ENCODE measurements at regions not wholly inside any gene's neighbourhood (a gene's known extent, or its start where the extent isn't known, plus 50 kb on each side); places are given as distances from the start of the nearest gene placed in this dataset.

GRCh38 chr13:95391362-95391761, 90.1 kb upstream of the ABCC4 start:
- ATAC-seq (ENCODE audit: low read depth) = no peak
- no peaks in the 10 kb centered on the region for H3K27me3 ChIP-seq (ENCODE audit: insufficient read depth, poor library complexity, severe bottlenecking)
- no peak for DNase-seq (ENCODE audit: low spot score)
- H3K4me3 ChIP-seq (ENCODE audit: severe bottlenecking) = no peak overlapping the region
- H3K4me1 ChIP-seq (ENCODE audit: insufficient read depth, poor library complexity, severe bottlenecking) = no peaks in the 10 kb centered on the region
- H3K27ac ChIP-seq (ENCODE audit: poor library complexity, severe bottlenecking) = no peak overlapping the region
- TF ChIP-seq CTCF (IDR thresholded peaks at IDR 0.05; ENCODE audit: poor library complexity, severe bottlenecking) = no peak
- no peaks in the 10 kb centered on the region for H3K36me3 ChIP-seq (ENCODE audit: low read depth)
- no peaks in the 10 kb centered on the region for H3K9me3 ChIP-seq (ENCODE audit: severe bottlenecking)

GRCh38 chr13:95391785-95392184, 90.5 kb upstream of the ABCC4 start:
- no peak overlapping the region for H3K4me3 ChIP-seq (ENCODE audit: severe bottlenecking)
- DNase-seq (ENCODE audit: low spot score) = no peak
- no peaks in the 10 kb centered on the region for H3K27me3 ChIP-seq (ENCODE audit: insufficient read depth, poor library complexity, severe bottlenecking)
- ATAC-seq (ENCODE audit: low read depth) = no peak
- H3K4me1 ChIP-seq (ENCODE audit: insufficient read depth, poor library complexity, severe bottlenecking) = no peaks in the 10 kb centered on the region
- H3K27ac ChIP-seq (ENCODE audit: poor library complexity, severe bottlenecking) = no peak overlapping the region
- TF ChIP-seq CTCF (IDR thresholded peaks at IDR 0.05; ENCODE audit: poor library complexity, severe bottlenecking) = no peak
- H3K9me3 ChIP-seq (ENCODE audit: severe bottlenecking) = no peaks in the 10 kb centered on the region
- H3K36me3 ChIP-seq (ENCODE audit: low read depth) = no peaks in the 10 kb centered on the region

- Histone ChIP-seq H3K4me1 (ENCODE audit: insufficient read depth, poor library complexity, severe bottlenecking) (no peaks in the 10 kb centered on the region), H3K27me3 (ENCODE audit: insufficient read depth, poor library complexity, severe bottlenecking) (no peaks in the 10 kb centered on the region), H3K36me3 (ENCODE audit: low read depth) (no peaks in the 10 kb centered on the region), H3K4me3 (ENCODE audit: severe bottlenecking) (no peak overlapping the region), H3K27ac (ENCODE audit: poor library complexity, severe bottlenecking) (no peak overlapping the region), H3K9me3 (ENCODE audit: severe bottlenecking) (no peaks in the 10 kb centered on the region)
- no peak for TF ChIP-seq CTCF (IDR thresholded peaks at IDR 0.05; ENCODE audit: poor library complexity, severe bottlenecking)
- DNase-seq (ENCODE audit: low spot score) = no peak
- ATAC-seq (ENCODE audit: low read depth) = no peak
Measured at GRCh38 chr13:95392597-95392996, 91.3 kb upstream of the ABCC4 start.

DNA sequence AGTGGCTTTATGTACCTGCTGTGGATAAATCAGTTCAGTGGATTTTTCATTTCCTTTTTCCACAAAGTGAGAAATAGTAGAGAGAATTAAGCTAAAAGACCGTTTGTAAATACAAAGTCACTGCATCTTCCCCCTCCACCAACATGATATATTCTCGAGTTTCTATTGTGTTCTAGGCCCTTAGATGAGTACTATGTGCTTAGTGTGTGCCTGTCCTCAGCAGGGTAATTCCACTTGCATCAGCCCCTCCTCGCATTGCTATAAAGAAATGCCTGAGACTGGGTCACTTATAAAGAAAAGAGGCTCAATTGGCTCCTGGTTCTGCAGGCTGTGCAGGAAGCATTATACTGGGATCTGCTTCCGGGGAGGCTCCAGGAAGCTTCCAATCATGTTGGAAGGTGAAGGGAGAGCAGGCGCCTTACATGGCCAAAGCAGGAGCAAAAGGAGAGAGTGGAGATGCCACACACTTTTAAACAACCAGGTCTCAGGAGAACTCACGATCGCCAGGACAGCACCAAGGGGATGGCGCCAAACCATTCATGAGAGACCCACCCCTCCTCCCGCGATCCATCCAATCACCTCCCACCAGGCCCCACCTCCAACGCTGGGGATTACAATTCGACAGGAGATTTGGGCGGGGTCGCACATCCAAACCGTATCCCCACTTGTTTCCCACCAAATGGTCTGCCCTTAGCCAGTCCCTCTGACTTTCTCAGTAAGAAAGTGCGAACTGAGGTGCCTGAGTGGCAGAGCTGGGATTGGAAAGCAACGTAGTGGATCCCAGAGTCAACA, 102.3 kb upstream of the ABCC4 start:
- H3K27me3 ChIP-seq (ENCODE audit: insufficient read depth, poor library complexity, severe bottlenecking) = no peaks in the 10 kb centered on the region
- ATAC-seq (ENCODE audit: low read depth) = no peak
- no peak overlapping the region for H3K4me3 ChIP-seq (ENCODE audit: severe bottlenecking)
- H3K36me3 ChIP-seq (ENCODE audit: low read depth) = no peaks in the 10 kb centered on the region
- H3K27ac ChIP-seq (ENCODE audit: poor library complexity, severe bottlenecking) = no peak overlapping the region
- H3K9me3 ChIP-seq (ENCODE audit: severe bottlenecking) = no peaks in the 10 kb centered on the region
- no peaks in the 10 kb centered on the region for H3K4me1 ChIP-seq (ENCODE audit: insufficient read depth, poor library complexity, severe bottlenecking)
- TF ChIP-seq CTCF (IDR thresholded peaks at IDR 0.05; ENCODE audit: poor library complexity, severe bottlenecking) = no peak
- no peak for DNase-seq (ENCODE audit: low spot score)

- no peak overlapping the region for H3K4me3 ChIP-seq (ENCODE audit: severe bottlenecking)
- H3K27ac ChIP-seq (ENCODE audit: poor library complexity, severe bottlenecking) = no peak overlapping the region
- H3K27me3 ChIP-seq (ENCODE audit: insufficient read depth, poor library complexity, severe bottlenecking) = no peaks in the 10 kb centered on the region
- no peaks in the 10 kb centered on the region for H3K4me1 ChIP-seq (ENCODE audit: insufficient read depth, poor library complexity, severe bottlenecking)
- no peaks in the 10 kb centered on the region for H3K36me3 ChIP-seq (ENCODE audit: low read depth)
- no peak for DNase-seq (ENCODE audit: low spot score)
- ATAC-seq (ENCODE audit: low read depth) = peak; percentile 89
- no peaks in the 10 kb centered on the region for H3K9me3 ChIP-seq (ENCODE audit: severe bottlenecking)
- TF ChIP-seq CTCF (IDR thresholded peaks at IDR 0.05; ENCODE audit: poor library complexity, severe bottlenecking) = peak; percentile 92
Measured at GRCh38 chr13:95404141-95404882, 103.1 kb upstream of the ABCC4 start.

Data from RWPE2 (cell line).